PC-3 (cell line): ENCODE measurements at regions not wholly inside any gene's neighbourhood (a gene's known extent, or its start where the extent isn't known, plus 50 kb on each side); places are given as distances from the start of the nearest gene placed in this dataset.

Experiments used
- CTCF ChIP-seq: fragments of 300-600 bp; sonication (generic); conservative IDR thresholded peaks from 2 replicates; pipeline ENCODE4 v1.5.1; 2017; ENCODE audit warnings: antibody characterized with exemption, low read depth, mild to moderate bottlenecking, low read length
- EZH2 ChIP-seq: fragments of 300-600 bp; sonication (generic); IDR thresholded peaks from one replicate; pipeline ENCODE4 v1.6.1; 2017; ENCODE audit warnings: antibody characterized with exemption, mild to moderate bottlenecking, low read length; ENCODE audit not compliant: unreplicated experiment
- EZH2phosphoT487 ChIP-seq: fragments of 300-600 bp; sonication (generic); IDR thresholded peaks from 2 replicates; pipeline ENCODE4 v1.6.1; 2018; ENCODE audit warnings: mild to moderate bottlenecking, antibody characterized with exemption, low read length, borderline replicate concordance

GRCh38 chr11:110990311-110990710 is 255.2 kb upstream of the POU2AF2 start:
- no peak for TF ChIP-seq CTCF
- no peak for TF ChIP-seq EZH2
- no peak for TF ChIP-seq EZH2phosphoT487
